ENCODE measurements at regions not wholly inside any gene's neighbourhood (a gene's known extent, or its start where the extent isn't known, plus 50 kb on each side); places are given as distances from the start of the nearest gene placed in this dataset.
A peak's percentile ranks its signal among the peaks of the same experiment; 100 is the strongest.

GRCh38 chr4:42729505-42730237 lies 72.8 kb upstream of the ATP8A1 start:
- no peak for TF ChIP-seq CTCF (IDR thresholded peaks at IDR 0.05; ENCODE audit: borderline replicate concordance, extremely low read depth, insufficient read depth)
- no peak for FAIRE-seq
- no peaks in the 10 kb centered on the region for H3K4me1 ChIP-seq (ENCODE audit: control insufficient read depth in 2 of 3, insufficient read depth in 2 of 3, low read depth in 1 of 3, low read length in 3 of 3)

GRCh38 chr4:42724451-42724850 lies 67.5 kb upstream of the ATP8A1 start:
- no peak for TF ChIP-seq CTCF (IDR thresholded peaks at IDR 0.05; ENCODE audit: borderline replicate concordance, extremely low read depth, insufficient read depth)
- Histone ChIP-seq H3K9me3 (ENCODE audit: control insufficient read depth in 2 of 3, insufficient read depth in 1 of 3, low read length in 3 of 3) (no peaks in the 10 kb centered on the region), H3K4me1 (ENCODE audit: control insufficient read depth in 2 of 3, insufficient read depth in 2 of 3, low read depth in 1 of 3, low read length in 3 of 3) (no peaks in the 10 kb centered on the region), H3K9ac (ENCODE audit: low read length in 3 of 3) (no peak overlapping the region), H3K36me3 (ENCODE audit: control insufficient read depth in 2 of 3, insufficient read depth in 3 of 3, low read length in 3 of 3) (no peaks in the 10 kb centered on the region), H3K27me3 (ENCODE audit: control insufficient read depth, insufficient read depth, low read length) (no peaks in the 10 kb centered on the region), H3K4me3 (ENCODE audit: low read length in 3 of 3) (no peak overlapping the region), H3K27ac (ENCODE audit: low read depth in 2 of 2, low read length in 2 of 2) (no peak overlapping the region)
- FAIRE-seq: no peak
- DNase-seq: no peak
- intact Hi-C loops (cut with DNase I): no loop called here

More at GRCh38 chr4:42729505-42730237, 72.8 kb upstream of the ATP8A1 start:
- Histone ChIP-seq H3K9me3 (ENCODE audit: control insufficient read depth in 2 of 3, insufficient read depth in 1 of 3, low read length in 3 of 3) (no peaks in the 10 kb centered on the region), H3K27me3 (ENCODE audit: control insufficient read depth, insufficient read depth, low read length) (no peaks in the 10 kb centered on the region), H3K27ac (ENCODE audit: low read depth in 2 of 2, low read length in 2 of 2) (no peak overlapping the region), H3K9ac (ENCODE audit: low read length in 3 of 3) (no peak overlapping the region), H3K4me3 (ENCODE audit: low read length in 3 of 3) (no peak overlapping the region), H3K36me3 (ENCODE audit: control insufficient read depth in 2 of 3, insufficient read depth in 3 of 3, low read length in 3 of 3) (no peaks in the 10 kb centered on the region)
- DNase-seq: no peak
- intact Hi-C loops (cut with DNase I): no loop called here

- no peak overlapping the region for H3K27ac ChIP-seq (ENCODE audit: low read depth in 2 of 2, low read length in 2 of 2)
- no peaks in the 10 kb centered on the region for H3K9me3 ChIP-seq (ENCODE audit: control insufficient read depth in 2 of 3, insufficient read depth in 1 of 3, low read length in 3 of 3)
- TF ChIP-seq CTCF (IDR thresholded peaks at IDR 0.05; ENCODE audit: borderline replicate concordance, extremely low read depth, insufficient read depth): no peak
- H3K36me3 ChIP-seq (ENCODE audit: control insufficient read depth in 2 of 3, insufficient read depth in 3 of 3, low read length in 3 of 3): no peaks in the 10 kb centered on the region
- H3K9ac ChIP-seq (ENCODE audit: low read length in 3 of 3): no peak overlapping the region
- H3K4me3 ChIP-seq (ENCODE audit: low read length in 3 of 3): no peak overlapping the region
- DNase-seq (no peak), FAIRE-seq (no peak)
- H3K4me1 ChIP-seq (ENCODE audit: control insufficient read depth in 2 of 3, insufficient read depth in 2 of 3, low read depth in 1 of 3, low read length in 3 of 3): no peaks in the 10 kb centered on the region
- no peaks in the 10 kb centered on the region for H3K27me3 ChIP-seq (ENCODE audit: control insufficient read depth, insufficient read depth, low read length)
- intact Hi-C loops (cut with DNase I): no loop called here
Measured at GRCh38 chr4:42720533-42720932, 63.6 kb upstream of the ATP8A1 start.

GRCh38 chr4:42719257-42719656 lies 62.4 kb upstream of the ATP8A1 start:
- FAIRE-seq (no peak), DNase-seq (peak in 1 of 5 donors; percentile 13)
- H3K27me3 ChIP-seq (ENCODE audit: control insufficient read depth, insufficient read depth, low read length): no peaks in the 10 kb centered on the region
- H3K9ac ChIP-seq (ENCODE audit: low read length in 3 of 3): no peak overlapping the region
- intact Hi-C loops (cut with DNase I): no loop called here
- H3K4me3 ChIP-seq (ENCODE audit: low read length in 3 of 3): no peak overlapping the region
- no peaks in the 10 kb centered on the region for H3K9me3 ChIP-seq (ENCODE audit: control insufficient read depth in 2 of 3, insufficient read depth in 1 of 3, low read length in 3 of 3)
- TF ChIP-seq CTCF (IDR thresholded peaks at IDR 0.05; ENCODE audit: borderline replicate concordance, extremely low read depth, insufficient read depth): no peak
- no peak overlapping the region for H3K27ac ChIP-seq (ENCODE audit: low read depth in 2 of 2, low read length in 2 of 2)
- H3K4me1 ChIP-seq (ENCODE audit: control insufficient read depth in 2 of 3, insufficient read depth in 2 of 3, low read depth in 1 of 3, low read length in 3 of 3): no peaks in the 10 kb centered on the region
- H3K36me3 ChIP-seq (ENCODE audit: control insufficient read depth in 2 of 3, insufficient read depth in 3 of 3, low read length in 3 of 3): no peaks in the 10 kb centered on the region

Data from kidney (tissue), 13 donors.